ENCODE measurements at regions not wholly inside any gene's neighbourhood (a gene's known extent, or its start where the extent isn't known, plus 50 kb on each side); places are given as distances from the start of the nearest gene placed in this dataset.

DNA sequence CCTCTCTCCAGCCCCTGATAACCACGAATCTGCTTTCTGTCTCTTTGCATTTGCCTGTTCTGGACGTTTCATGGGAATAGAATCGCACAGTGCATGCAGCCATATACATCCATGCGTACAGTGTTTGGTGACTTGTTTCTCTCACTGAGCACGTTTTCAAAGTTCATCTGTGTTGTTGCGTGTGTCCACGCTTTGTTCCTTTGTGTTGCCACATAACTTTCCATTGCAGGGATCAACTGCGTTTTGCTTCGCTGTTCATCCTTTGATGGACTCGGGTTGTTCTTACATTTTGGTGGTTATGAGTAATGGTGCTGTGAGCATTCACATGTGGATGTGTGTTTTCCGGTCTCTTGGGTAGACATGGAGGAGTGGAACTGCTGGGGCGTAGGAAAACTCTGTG, 56.4 kb upstream of the TAMM41 start:
- no peak overlapping the region for H3K4me3 ChIP-seq
- 82 to 86% methylated on average over 12 of the region's 12 CpGs for WGBS, 2 donors
- no peaks in the 10 kb centered on the region for H3K9me3 ChIP-seq
- no peaks in the 10 kb centered on the region for H3K4me1 ChIP-seq
- no peak for ATAC-seq (ENCODE audit: low FRiP score in 2 of 2)
- H3K27ac ChIP-seq = no peak overlapping the region
- DNase-seq = no peak
- H3K36me3 ChIP-seq = no peaks in the 10 kb centered on the region
- H3K27me3 ChIP-seq = no peaks in the 10 kb centered on the region
- TF ChIP-seq POLR2A (IDR thresholded peaks at IDR 0.05) (no peak), POLR2AphosphoS5 (IDR thresholded peaks at IDR 0.05) (no peak), EP300 (IDR thresholded peaks at IDR 0.05) (no peak)
- TF ChIP-seq, protein P1, sequence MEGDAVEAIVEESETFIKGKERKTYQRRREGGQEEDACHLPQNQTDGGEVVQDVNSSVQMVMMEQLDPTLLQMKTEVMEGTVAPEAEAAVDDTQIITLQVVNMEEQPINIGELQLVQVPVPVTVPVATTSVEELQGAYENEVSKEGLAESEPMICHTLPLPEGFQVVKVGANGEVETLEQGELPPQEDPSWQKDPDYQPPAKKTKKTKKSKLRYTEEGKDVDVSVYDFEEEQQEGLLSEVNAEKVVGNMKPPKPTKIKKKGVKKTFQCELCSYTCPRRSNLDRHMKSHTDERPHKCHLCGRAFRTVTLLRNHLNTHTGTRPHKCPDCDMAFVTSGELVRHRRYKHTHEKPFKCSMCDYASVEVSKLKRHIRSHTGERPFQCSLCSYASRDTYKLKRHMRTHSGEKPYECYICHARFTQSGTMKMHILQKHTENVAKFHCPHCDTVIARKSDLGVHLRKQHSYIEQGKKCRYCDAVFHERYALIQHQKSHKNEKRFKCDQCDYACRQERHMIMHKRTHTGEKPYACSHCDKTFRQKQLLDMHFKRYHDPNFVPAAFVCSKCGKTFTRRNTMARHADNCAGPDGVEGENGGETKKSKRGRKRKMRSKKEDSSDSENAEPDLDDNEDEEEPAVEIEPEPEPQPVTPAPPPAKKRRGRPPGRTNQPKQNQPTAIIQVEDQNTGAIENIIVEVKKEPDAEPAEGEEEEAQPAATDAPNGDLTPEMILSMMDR (IDR thresholded peaks at IDR 0.05) = no peak

DNA sequence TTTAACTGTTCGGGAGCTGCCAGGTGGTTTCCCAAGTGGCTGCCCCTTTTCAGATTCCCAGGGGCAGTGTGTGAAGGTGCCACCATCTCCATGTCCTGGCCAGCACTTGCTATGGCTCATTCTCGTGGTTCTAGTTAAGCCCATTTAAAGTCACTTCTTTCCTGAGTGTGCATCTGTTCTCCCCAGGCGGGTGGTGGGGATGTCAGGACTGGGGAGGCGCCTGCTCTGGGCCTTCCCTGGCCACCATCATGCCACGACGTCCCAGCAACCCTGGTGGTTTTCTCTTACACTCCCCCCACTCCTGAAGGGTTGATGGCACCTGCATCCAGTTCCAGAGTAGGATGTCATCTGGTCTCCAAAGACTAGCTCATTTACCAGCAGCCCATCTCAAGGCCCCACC, 56.8 kb upstream of the TAMM41 start:
- no peak overlapping the region for H3K27ac ChIP-seq
- H3K27me3 ChIP-seq = no peaks in the 10 kb centered on the region
- ATAC-seq (ENCODE audit: low FRiP score in 2 of 2) (no peak), DNase-seq (no peak)
- H3K4me1 ChIP-seq = no peaks in the 10 kb centered on the region
- no peaks in the 10 kb centered on the region for H3K36me3 ChIP-seq
- H3K9me3 ChIP-seq = no peaks in the 10 kb centered on the region
- TF ChIP-seq EP300 (IDR thresholded peaks at IDR 0.05) (no peak), POLR2A (IDR thresholded peaks at IDR 0.05) (no peak), POLR2AphosphoS5 (IDR thresholded peaks at IDR 0.05) (no peak)
- TF ChIP-seq, protein P1 (IDR thresholded peaks at IDR 0.05) = no peak
- no peak overlapping the region for H3K4me3 ChIP-seq
- WGBS, 2 donors = 83 to 84% methylated on average over 6 of the region's 6 CpGs

DNA sequence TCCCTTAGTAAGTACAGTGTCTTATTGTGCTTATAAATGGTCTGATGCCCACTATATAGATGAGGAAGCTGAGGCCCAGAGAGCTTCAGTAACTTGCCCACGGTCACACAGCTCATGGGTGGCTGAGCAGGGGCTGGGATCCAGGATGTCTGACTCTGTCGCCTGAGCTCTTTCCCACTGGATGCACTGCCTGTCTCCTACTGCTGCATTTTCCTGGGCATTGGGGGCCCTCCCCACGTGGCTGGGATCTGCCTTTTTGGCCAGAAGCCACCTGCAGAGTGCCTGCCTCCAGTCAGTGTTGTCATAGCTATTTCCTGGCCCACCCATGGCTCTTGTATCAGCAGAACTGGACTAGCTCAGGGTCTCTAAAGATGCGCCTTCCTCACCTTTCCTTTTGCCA, 57.5 kb upstream of the TAMM41 start:
- ATAC-seq (ENCODE audit: low FRiP score in 2 of 2) (no peak), DNase-seq (no peak)
- no peaks in the 10 kb centered on the region for H3K9me3 ChIP-seq
- no peaks in the 10 kb centered on the region for H3K4me1 ChIP-seq
- TF ChIP-seq EP300 (IDR thresholded peaks at IDR 0.05) = no peak
- no peaks in the 10 kb centered on the region for H3K36me3 ChIP-seq
- no peaks in the 10 kb centered on the region for H3K27me3 ChIP-seq
- WGBS, 2 donors = 61% methylated on average over 3 to 4 of the region's 4 CpGs
- H3K4me3 ChIP-seq = no peak overlapping the region
- no peak overlapping the region for H3K27ac ChIP-seq

DNA sequence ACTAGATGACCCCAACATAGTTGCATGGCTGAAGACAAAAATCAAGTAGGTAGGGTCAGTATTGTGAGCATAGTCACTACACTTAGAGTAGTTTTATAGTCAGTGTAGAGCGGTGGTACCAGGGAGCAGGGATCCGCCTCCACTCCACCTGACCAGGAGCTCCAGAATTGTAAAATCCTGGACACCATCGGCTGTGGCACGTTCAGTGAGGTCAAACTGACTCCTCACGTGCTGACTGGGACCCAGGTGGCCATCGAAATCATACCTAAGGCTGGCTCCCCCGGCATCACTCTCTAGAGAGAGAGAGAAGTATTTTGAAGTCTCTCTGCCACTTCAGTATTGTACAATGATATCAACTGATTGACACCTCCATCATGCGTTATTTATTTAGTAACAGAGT, 59.7 kb upstream of the TAMM41 start:
- TF ChIP-seq POLR2AphosphoS5 (IDR thresholded peaks at IDR 0.05) (no peak), EP300 (IDR thresholded peaks at IDR 0.05) (no peak), POLR2A (IDR thresholded peaks at IDR 0.05) (no peak)
- TF ChIP-seq, protein P1 (IDR thresholded peaks at IDR 0.05) = no peak
- no peak overlapping the region for H3K4me3 ChIP-seq
- no peaks in the 10 kb centered on the region for H3K36me3 ChIP-seq
- no peak for DNase-seq
- no peak for ATAC-seq (ENCODE audit: low FRiP score in 2 of 2)
- no peaks in the 10 kb centered on the region for H3K9me3 ChIP-seq
- no peaks in the 10 kb centered on the region for H3K4me1 ChIP-seq
- WGBS, 2 donors = 85 to 86% methylated on average over 8 of the region's 8 CpGs
- no peaks in the 10 kb centered on the region for H3K27me3 ChIP-seq
- no peak overlapping the region for H3K27ac ChIP-seq

DNA sequence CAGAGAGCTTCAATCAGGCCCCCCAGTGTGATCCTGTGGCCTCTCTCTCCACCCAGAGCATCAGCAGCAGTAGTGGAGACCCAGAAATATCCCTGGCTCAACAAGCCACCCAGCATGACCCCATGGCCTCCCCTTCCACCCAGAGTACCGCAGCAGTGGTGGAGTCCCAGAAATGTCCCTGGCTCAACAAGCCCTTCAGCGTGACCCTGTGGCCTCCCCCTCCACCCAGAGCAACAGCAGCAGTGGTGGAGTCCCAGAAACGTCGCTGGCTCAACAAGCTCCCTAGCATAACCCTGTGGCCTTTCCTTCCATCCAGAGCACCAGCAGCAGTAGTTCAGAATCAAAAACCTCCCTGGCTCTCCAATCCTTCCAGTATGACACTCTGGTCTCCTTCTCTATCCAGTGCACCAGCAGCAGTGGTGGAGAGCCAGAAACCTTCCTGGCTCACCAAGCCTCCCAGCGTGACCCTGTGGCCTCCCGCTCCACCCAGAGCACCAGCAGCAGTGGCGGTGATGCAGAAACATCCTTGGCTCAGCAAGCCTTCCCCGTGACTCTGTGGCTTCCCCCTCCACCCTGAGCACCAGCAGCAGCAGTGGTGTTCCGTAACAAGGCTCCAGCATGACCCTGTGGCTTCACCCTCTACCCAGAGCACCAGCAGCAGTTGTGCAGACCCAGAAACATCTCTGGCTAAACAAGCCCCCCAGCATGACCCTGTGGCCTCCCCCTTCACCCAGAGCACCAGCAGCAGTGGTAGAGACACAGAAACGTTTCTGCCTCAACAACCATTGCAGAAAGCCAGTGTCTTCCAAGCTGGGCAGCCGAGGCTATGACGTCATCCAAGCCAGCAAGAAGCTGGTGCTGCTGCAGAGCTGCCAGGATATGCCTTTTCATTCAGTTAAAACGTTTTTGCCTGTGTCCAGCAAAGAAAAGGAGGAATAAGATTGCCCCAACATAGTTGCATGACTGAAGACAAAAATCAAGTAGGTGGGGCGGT, 61.3 kb upstream of the TAMM41 start:
- WGBS, 2 donors = 56 to 72% methylated on average over 11 to 14 of the region's 14 CpGs
- Histone ChIP-seq H3K9me3 (no peaks in the 10 kb centered on the region), H3K36me3 (no peaks in the 10 kb centered on the region), H3K4me3 (no peak overlapping the region), H3K27ac (no peak overlapping the region), H3K27me3 (no peaks in the 10 kb centered on the region), H3K4me1 (no peaks in the 10 kb centered on the region)
- DNase-seq (peak in 1 of 2 donors; percentile 23), ATAC-seq (ENCODE audit: low FRiP score in 2 of 2) (no peak)
- TF ChIP-seq EP300 (IDR thresholded peaks at IDR 0.05) (no peak), POLR2AphosphoS5 (IDR thresholded peaks at IDR 0.05) (no peak), POLR2A (IDR thresholded peaks at IDR 0.05) (no peak)
- TF ChIP-seq, protein P1 (IDR thresholded peaks at IDR 0.05) = no peak

Measured in upper lobe of left lung (tissue), 6 donors.